GM23338 (cell line): ENCODE measurements at regions not wholly inside any gene's neighbourhood (a gene's known extent, or its start where the extent isn't known, plus 50 kb on each side); places are given as distances from the start of the nearest gene placed in this dataset.

Source experiments
- ATAC-seq: fragments of 200-7000 bp; cut with Tn5 transposase; 3 replicates; pipeline ENCODE4 v1.9.1; 2020
- DNase-seq: peaks from one replicate; pipeline ENCODE4 v3.0.0-alpha.2; 2015; ENCODE audit warnings: low spot score
- H2AFZ ChIP-seq: fragments of 200-600 bp; sonication (generic); 2 replicates; pipeline ENCODE4 v1.8.0; 2016; ENCODE audit warnings: antibody characterized with exemption, mild to moderate bottlenecking, moderate library complexity
- H3F3A ChIP-seq: fragments of 200-600 bp; sonication (generic); replicated peaks from 2 replicates; pipeline ENCODE4 v1.8.0; 2017; ENCODE audit warnings: antibody characterized with exemption, mixed run types, low read depth
- H3K27ac ChIP-seq: fragments of 200-600 bp; sonication (generic); 2 replicates; pipeline ENCODE4 v1.6.1; 2016; ENCODE audit warnings: low read depth
- H3K27me3 ChIP-seq: fragments of 200-600 bp; sonication (generic); 2 replicates; pipeline ENCODE4 v1.8.0; 2016; ENCODE audit warnings: mild to moderate bottlenecking, mixed run types, moderate library complexity; ENCODE audit not compliant: insufficient read depth
- H3K36me3 ChIP-seq: fragments of 200-600 bp; sonication (generic); 2 replicates; pipeline ENCODE4 v1.8.0; 2016; ENCODE audit warnings: mild to moderate bottlenecking; ENCODE audit not compliant: insufficient read depth
- H3K4me1 ChIP-seq: fragments of 200-600 bp; sonication (generic); 2 replicates; pipeline ENCODE4 v1.8.0; 2016; ENCODE audit warnings: mild to moderate bottlenecking, moderate library complexity; ENCODE audit not compliant: insufficient read depth
- H3K4me2 ChIP-seq: fragments of 200-600 bp; sonication (generic); 2 replicates; pipeline ENCODE4 v1.7.1; 2017; ENCODE audit warnings: mixed run types
- H3K4me3 ChIP-seq: fragments of 200-600 bp; sonication (generic); 2 replicates; pipeline ENCODE4 v1.6.1; 2016; ENCODE audit warnings: mixed run types
- H3K79me2 ChIP-seq: fragments of 200-600 bp; sonication (generic); replicated peaks from 2 replicates; pipeline ENCODE4 v1.8.0; 2017; ENCODE audit warnings: mild to moderate bottlenecking; ENCODE audit not compliant: insufficient read depth
- H3K9me2 ChIP-seq: fragments of 200-600 bp; sonication (generic); 2 replicates; pipeline ENCODE4 v1.8.0; 2017; ENCODE audit not compliant: insufficient read depth
- H4K20me1 ChIP-seq: fragments of 200-600 bp; sonication (generic); replicated peaks from 2 replicates; pipeline ENCODE4 v1.8.0; 2017; ENCODE audit warnings: mild to moderate bottlenecking; ENCODE audit not compliant: insufficient read depth
- H3K27ac Mint-ChIP-seq: 2 replicates; pipeline ENCODE4 v1.8.0; 2020; ENCODE audit warnings: inconsistent platforms, mild to moderate bottlenecking, moderate library complexity, mixed read lengths
- H3K27me3 Mint-ChIP-seq: 3 replicates; pipeline ENCODE4 v1.8.0; 2022; ENCODE audit warnings: low read depth, mild to moderate bottlenecking, moderate library complexity, mixed read lengths, inconsistent platforms; ENCODE audit not compliant: insufficient read depth, poor library complexity
- H3K36me3 Mint-ChIP-seq: 3 replicates; pipeline ENCODE4 v1.8.0; 2021; ENCODE audit warnings: low read depth, mild to moderate bottlenecking, inconsistent platforms, moderate library complexity, mixed read lengths
- H3K4me1 Mint-ChIP-seq: 3 replicates; pipeline ENCODE4 v1.8.0; 2020; ENCODE audit warnings: mild to moderate bottlenecking, inconsistent platforms, mixed read lengths
- H3K4me3 Mint-ChIP-seq: 3 replicates; pipeline ENCODE4 v1.8.0; 2021; ENCODE audit warnings: moderate library complexity, mild to moderate bottlenecking, inconsistent platforms, mixed read lengths
- H3K9me3 Mint-ChIP-seq: 3 replicates; pipeline ENCODE4 v1.8.0; 2020; ENCODE audit warnings: moderate library complexity, mild to moderate bottlenecking, inconsistent platforms, mixed read lengths
- CREB1 ChIP-seq: fragments of 250-450 bp; sonication (Bioruptor Pico); IDR thresholded peaks from 2 replicates; pipeline ENCODE4 v1.5.0; 2020; ENCODE audit warnings: low read depth, mild to moderate bottlenecking, moderate library complexity
- CTCF ChIP-seq, 2 experiments: fragments of 200-600 bp in 1 of 2; sonication (generic) in 1 of 2; conservative IDR thresholded peaks; 2 replicates each; pipeline versions ENCODE4 v1.5.1 to v1.6.1; 2016 to 2017; ENCODE audit warnings: antibody characterized with exemption in 2 of 2, low read depth in 2 of 2, mild to moderate bottlenecking in 2 of 2, moderate library complexity in 1 of 2
- ETS1 ChIP-seq: IDR thresholded peaks from 2 replicates; pipeline ENCODE4 v1.6.1; 2016; ENCODE audit warnings: antibody characterized with exemption
- EZH2phosphoT487 ChIP-seq: fragments of 200-600 bp; sonication (generic); IDR thresholded peaks from one replicate; pipeline ENCODE4 v1.8.1; 2018; ENCODE audit warnings: antibody characterized with exemption; ENCODE audit not compliant: unreplicated experiment
- JUNB ChIP-seq: IDR thresholded peaks from one replicate; pipeline ENCODE4 v1.6.1; 2016; ENCODE audit warnings: antibody characterized with exemption; ENCODE audit not compliant: unreplicated experiment
- POLR2AphosphoS5 ChIP-seq: IDR thresholded peaks from 2 replicates; pipeline ENCODE4 v1.6.1; 2016; ENCODE audit warnings: antibody characterized with exemption, low read depth
- REST ChIP-seq: IDR thresholded peaks from one replicate; pipeline ENCODE4 v1.6.1; 2018; ENCODE audit warnings: antibody characterized with exemption; ENCODE audit not compliant: unreplicated experiment
- STAT1 ChIP-seq: IDR thresholded peaks from one replicate; pipeline ENCODE4 v1.6.1; 2016; ENCODE audit warnings: antibody characterized with exemption; ENCODE audit not compliant: unreplicated experiment
- ZNF114 ChIP-seq: fragments of 250-450 bp; sonication (Bioruptor Pico); IDR thresholded peaks from 2 replicates; pipeline ENCODE4 v1.5.0; 2020; ENCODE audit warnings: mild to moderate bottlenecking, moderate library complexity

DNA sequence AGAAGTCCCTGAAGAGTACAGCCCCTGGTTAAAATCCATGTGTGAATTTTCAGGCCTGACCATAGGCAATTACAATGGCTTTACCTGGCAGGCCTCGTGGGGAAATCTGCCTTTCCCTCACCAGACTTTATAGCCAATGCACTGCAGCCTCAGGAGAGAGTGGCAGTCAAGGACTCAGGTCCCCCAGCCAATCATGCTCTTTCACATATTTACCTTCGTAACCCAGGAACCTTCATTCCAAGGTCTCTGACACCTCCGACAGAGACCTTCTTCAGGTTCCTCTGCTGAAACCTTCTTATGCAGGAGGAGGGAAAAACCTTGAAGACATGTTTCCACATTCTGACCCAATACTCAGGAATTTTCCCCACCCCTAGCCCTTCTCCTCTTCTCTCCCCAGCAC, 118.9 kb downstream of the FASLG start:
- Histone ChIP-seq H4K20me1 (no peaks in the 10 kb centered on the region), H3K27ac (no peak overlapping the region), H3K4me3 (no peak overlapping the region), H3K4me2 (no peak overlapping the region), H2AFZ (no peak overlapping the region), H3F3A (no peaks in the 10 kb centered on the region), H3K79me2 (no peaks in the 10 kb centered on the region), H3K4me1 (no peaks in the 10 kb centered on the region), H3K9me2 (peaks cover 10% of the 10 kb centered on the region; the same call in 1 of the 2 replicates), H3K36me3 (no peaks in the 10 kb centered on the region), H3K27me3 (no peaks in the 10 kb centered on the region)
- ATAC-seq (peak; percentile 69), DNase-seq (peak; percentile 20)
- Mint-ChIP-seq H3K36me3 (no peaks in the 10 kb centered on the region), H3K27ac (no peak overlapping the region), H3K4me1 (peaks cover 8% of the 10 kb centered on the region; the same call in 2 of the 3 replicates), H3K27me3 (no peaks in the 10 kb centered on the region), H3K9me3 (peaks cover 2% of the 10 kb centered on the region; the same call in 1 of the 3 replicates), H3K4me3 (no peak overlapping the region)
- TF ChIP-seq JUNB (no peak), CTCF (conservative IDR thresholded peaks at IDR 0.05; ENCODE audit: low read depth in 2 of 2) (no peak), EZH2phosphoT487 (no peak), ZNF114 (no peak), POLR2AphosphoS5 (no peak), STAT1 (no peak), ETS1 (no peak), CREB1 (CRISPR knock-in tag) (no peak)

DNA sequence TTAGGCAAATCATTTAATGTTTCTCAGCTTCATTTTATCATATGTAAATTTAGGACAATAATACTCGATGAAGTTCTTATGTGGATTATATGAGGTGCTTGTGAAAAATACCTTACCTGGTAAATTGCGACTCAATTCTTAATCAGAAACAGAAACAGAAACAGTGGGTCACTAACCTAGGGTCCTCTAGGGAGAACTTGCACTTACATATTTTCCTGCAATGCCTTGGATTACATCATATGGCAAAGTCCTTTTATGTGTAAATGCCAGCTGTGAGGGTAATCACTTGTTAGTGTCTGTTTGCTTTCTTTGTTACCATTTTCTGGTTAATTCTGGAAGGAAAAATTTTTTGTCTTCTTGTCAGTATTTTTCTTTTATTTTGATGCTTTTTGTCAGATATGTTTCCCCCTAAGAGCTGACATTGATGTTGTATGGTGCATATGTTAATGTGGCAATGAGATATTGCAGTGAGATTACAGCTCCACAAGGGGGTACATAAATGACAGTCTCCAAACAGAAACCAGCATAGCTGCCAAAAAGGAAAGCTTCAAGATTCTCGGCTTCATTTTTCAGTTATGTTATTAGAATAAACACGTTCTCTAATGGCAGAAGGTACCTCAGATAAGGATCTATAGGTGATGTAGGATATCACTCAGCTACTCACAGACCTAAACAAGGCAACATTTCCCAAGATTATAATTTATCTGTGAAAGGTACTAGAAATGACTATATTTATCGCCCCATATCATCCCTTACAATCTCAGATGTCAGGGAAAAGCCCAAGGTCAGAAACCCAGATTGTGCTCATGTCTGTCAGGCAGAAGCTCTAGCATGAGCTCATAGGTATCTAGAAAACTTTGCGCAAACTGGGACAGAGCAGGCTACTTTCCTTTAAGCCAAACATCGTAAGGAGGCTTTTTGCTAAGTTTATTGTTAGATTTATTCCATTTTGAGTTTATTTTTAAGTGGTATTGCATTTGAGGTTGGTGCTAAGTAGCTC, 119.9 kb downstream of the FASLG start:
- H3K4me2 ChIP-seq: no peak overlapping the region
- peaks cover 8% of the 10 kb centered on the region for H3K9me2 ChIP-seq
- TF ChIP-seq CTCF (conservative IDR thresholded peaks at IDR 0.05; ENCODE audit: low read depth in 2 of 2) (peak in 1 of 2 experiments; percentile 27; a peak in 1 of 4 replicates), REST (no peak)
- no peaks in the 10 kb centered on the region for H4K20me1 ChIP-seq
- H3K4me3 ChIP-seq: no peak overlapping the region
- Mint-ChIP-seq H3K4me1 (peaks cover 8% of the 10 kb centered on the region; the same call in 2 of the 3 replicates), H3K9me3 (peaks cover 7% of the 10 kb centered on the region; the same call in 1 of the 3 replicates), H3K27me3 (no peaks in the 10 kb centered on the region), H3K27ac (no peak overlapping the region), H3K4me3 (no peak overlapping the region), H3K36me3 (no peaks in the 10 kb centered on the region)
- no peak overlapping the region for H3K27ac ChIP-seq
- H2AFZ ChIP-seq: no peak overlapping the region
- no peaks in the 10 kb centered on the region for H3K79me2 ChIP-seq
- DNase-seq (peak; percentile 21), ATAC-seq (no peak)
- no peaks in the 10 kb centered on the region for H3K36me3 ChIP-seq
- no peaks in the 10 kb centered on the region for H3K4me1 ChIP-seq
- no peaks in the 10 kb centered on the region for H3F3A ChIP-seq
- no peaks in the 10 kb centered on the region for H3K27me3 ChIP-seq
